Tibial nerve (tissue), 4 donors: ENCODE measurements at regions not wholly inside any gene's neighbourhood (a gene's known extent, or its start where the extent isn't known, plus 50 kb on each side); places are given as distances from the start of the nearest gene placed in this dataset.
"Not testable (repeated sequence)": the region's sequence is repeated elsewhere in the genome, so short reads cannot be mapped to it uniquely, and the experiment has no call there.

Source experiments
- DNase-seq, 2 donors: peaks; one replicate each; pipeline ENCODE4 v3.0.0-alpha.2; 2019; ENCODE audit warnings: low spot score in 2 of 2
- H3K27ac ChIP-seq, 4 donors: fragments of 200-600 bp; sonication (generic) in 3 of 4; one replicate each; pipeline ENCODE4 v1.5.1; 2017 to 2019; ENCODE audit warnings: mild to moderate bottlenecking in 1 of 4
- H3K27me3 ChIP-seq, 2 donors: fragments of 200-600 bp; sonication (generic) in 1 of 2; one replicate each; pipeline versions ENCODE4 v1.5.1 to v1.6.0; 2017 to 2019
- H3K36me3 ChIP-seq, 3 donors: fragments of 200-600 bp; sonication (generic); one replicate each; pipeline ENCODE4 v1.5.1; 2018 to 2019
- H3K4me1 ChIP-seq, 4 donors: fragments of 200-600 bp; sonication (generic) in 3 of 4; one replicate each; pipeline ENCODE4 v1.5.1; 2017 to 2019
- H3K4me3 ChIP-seq, 4 donors: fragments of 200-600 bp; sonication (generic) in 3 of 4; one replicate each; pipeline ENCODE4 v1.5.1; 2017 to 2019; ENCODE audit warnings: mild to moderate bottlenecking in 1 of 4, moderate library complexity in 1 of 4
- H3K9me3 ChIP-seq, 4 donors: fragments of 200-600 bp; sonication (generic) in 3 of 4; one replicate each; pipeline ENCODE4 v1.5.1; 2017 to 2019
- EP300 ChIP-seq, 2 donors: sonication (generic); formaldehyde crosslinking; IDR thresholded peaks; one replicate each; pipeline ENCODE4 v1.6.1; 2017; ENCODE audit warnings: antibody characterized with exemption in 2 of 2, mild to moderate bottlenecking in 1 of 2
- POLR2A ChIP-seq, 2 donors: fragments of 450-650 bp; IDR thresholded peaks; one replicate each; pipeline ENCODE4 v1.6.1; 2017; ENCODE audit warnings: antibody characterized with exemption in 2 of 2, mild to moderate bottlenecking in 2 of 2, moderate library complexity in 2 of 2
- WGBS, 2 donors: methylation state at CpG; one replicate each; pipeline ENCODE4 v1.1.5; 2018; 5-methylcytosine and 5-hydroxymethylcytosine counted together
- TF ChIP-seq, protein P1 (sequence below), 5 experiments: fragments of 200-600 bp in 3 of 5; fragments of 450-650 bp in 2 of 5; sonication (generic) in 3 of 5; IDR thresholded peaks; one replicate each; pipeline ENCODE4 v1.5.1; 2016 to 2019; ENCODE audit warnings: antibody characterized with exemption in 5 of 5, mild to moderate bottlenecking in 3 of 5, moderate library complexity in 2 of 5

DNA sequence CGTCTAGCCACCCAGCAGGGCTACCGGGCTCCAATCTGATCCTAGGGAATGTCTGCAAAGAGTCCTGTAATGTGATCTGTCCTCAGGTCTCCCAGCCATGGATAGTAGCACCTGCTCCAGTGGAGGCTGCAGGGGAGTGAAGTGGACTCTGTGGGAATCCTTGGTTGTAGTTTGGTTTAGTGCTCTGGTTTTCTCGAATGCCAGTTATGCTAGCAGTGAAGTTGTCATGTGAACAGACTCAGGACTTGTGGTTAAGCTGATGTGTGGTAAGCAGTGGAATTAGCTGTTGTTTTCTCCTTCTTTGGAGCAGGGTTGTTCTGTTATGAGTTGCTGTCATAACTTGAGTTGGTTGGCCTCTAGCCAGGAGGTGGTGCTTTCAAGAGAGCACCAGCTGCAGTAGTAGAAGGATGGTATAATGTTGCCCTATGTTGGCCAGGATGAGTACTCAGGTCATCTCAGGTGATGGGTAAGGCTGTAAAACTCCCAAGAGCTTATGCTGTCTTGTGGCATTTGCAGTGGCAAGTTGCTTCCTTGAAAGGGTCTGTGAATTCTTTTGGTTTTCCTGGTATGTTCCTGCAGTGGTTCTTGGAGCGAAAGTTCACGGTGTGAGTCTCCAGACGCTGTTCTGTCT lies 390.2 kb downstream of the UTRN start:
- WGBS, 2 donors, result 77 to 90% methylated on average over 6 of the region's 6 CpGs
- TF ChIP-seq POLR2A (IDR thresholded peaks at IDR 0.05) (no peak), EP300 (IDR thresholded peaks at IDR 0.05) (no peak)
- Histone ChIP-seq H3K27ac (no peak overlapping the region), H3K4me1 (peaks cover 0 to 20% (median 4%) of the 10 kb centered on the region in 4 donors), H3K9me3 (peaks cover 0 to 50% (median 11%) of the 10 kb centered on the region in 4 donors), H3K27me3 (no peaks in the 10 kb centered on the region), H3K4me3 (no peak overlapping the region), H3K36me3 (peaks cover 0 to 9% (median 0%) of the 10 kb centered on the region in 3 donors)
- peak in 1 of 2 donors; percentile 21 for DNase-seq

DNA sequence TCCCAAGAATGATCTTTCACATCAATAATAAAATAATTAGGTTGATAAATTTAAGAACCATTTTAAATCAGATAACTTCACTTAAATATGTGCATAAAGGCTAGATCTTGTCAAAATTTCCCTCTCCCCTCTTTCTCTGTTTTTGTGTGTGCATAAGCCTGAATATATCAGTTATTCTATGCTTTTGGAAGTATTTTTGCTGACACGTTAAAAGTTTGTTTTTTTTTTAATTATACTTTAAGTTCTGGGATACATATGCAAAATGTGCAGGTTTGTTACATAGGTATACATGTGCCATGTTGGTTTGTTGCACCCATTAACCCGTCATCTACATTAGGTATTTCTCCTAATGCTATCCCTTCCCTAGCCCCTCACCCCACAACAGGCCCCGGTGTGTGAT lies 391.2 kb downstream of the UTRN start:
- H3K4me3 ChIP-seq, H3K27me3 ChIP-seq, H3K27ac ChIP-seq, DNase-seq: not testable (repeated sequence)
- WGBS, 2 donors, result 95% methylated on average over 3 of the region's 3 CpGs
- Histone ChIP-seq H3K9me3 (peaks cover 0 to 40% (median 8%) of the 10 kb centered on the region in 4 donors), H3K4me1 (peaks cover 0 to 20% (median 4%) of the 10 kb centered on the region in 4 donors), H3K36me3 (peaks cover 0 to 15% (median 0%) of the 10 kb centered on the region in 3 donors)

DNA sequence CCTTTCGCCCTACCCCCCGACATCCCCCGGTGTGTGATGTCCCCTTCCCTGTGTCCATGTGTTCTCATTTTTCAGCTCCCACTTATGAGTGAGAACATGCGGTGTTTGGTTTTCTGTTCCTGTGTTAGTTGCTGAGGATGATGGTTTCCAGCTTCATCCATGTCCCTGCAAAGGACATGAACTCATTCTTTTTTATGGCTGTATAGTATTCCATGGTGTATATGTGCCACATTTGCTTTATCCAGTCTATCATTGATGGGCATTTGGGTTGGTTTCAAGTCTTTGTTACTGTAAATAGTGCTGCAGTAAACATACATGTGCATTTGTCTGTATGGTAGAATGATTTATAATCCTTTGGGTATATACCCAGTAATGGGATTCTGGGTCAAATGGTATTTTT lies 392.1 kb downstream of the UTRN start:
- peaks cover 0 to 20% (median 4%) of the 10 kb centered on the region in 4 donors for H3K4me1 ChIP-seq

DNA sequence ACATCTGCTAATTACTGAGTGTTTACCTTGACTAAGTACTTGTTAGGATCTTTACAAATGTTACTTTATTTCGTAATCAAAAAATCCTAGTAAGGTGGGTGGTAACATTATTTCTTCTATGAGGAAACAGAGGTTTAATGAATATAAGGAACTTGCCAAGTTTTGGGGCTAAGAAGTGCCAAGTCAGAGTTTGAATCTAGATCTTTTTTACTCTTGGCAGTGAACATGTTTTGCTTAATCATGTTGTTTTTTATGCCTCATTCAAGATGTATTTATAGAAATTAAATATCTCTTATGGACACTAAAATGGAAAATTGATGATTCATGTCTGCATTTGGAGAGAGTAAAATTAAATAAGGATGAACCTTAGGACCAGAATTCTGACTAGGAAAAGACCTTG lies 393.7 kb downstream of the UTRN start:
- peaks cover 0 to 24% (median 0%) of the 10 kb centered on the region in 3 donors for H3K36me3 ChIP-seq
- peaks cover 0 to 15% (median 3%) of the 10 kb centered on the region in 4 donors for H3K9me3 ChIP-seq
- H3K27ac ChIP-seq, result peak overlapping the region in 1 of 4 donors; percentile 10
- no peak for DNase-seq
- WGBS, 2 donors, result 36 to 39% methylated on average over 1 of the region's 1 CpG
- H3K4me3 ChIP-seq, result no peak overlapping the region
- TF ChIP-seq EP300 (IDR thresholded peaks at IDR 0.05) (no peak), POLR2A (IDR thresholded peaks at IDR 0.05) (no peak)
- TF ChIP-seq, protein P1, sequence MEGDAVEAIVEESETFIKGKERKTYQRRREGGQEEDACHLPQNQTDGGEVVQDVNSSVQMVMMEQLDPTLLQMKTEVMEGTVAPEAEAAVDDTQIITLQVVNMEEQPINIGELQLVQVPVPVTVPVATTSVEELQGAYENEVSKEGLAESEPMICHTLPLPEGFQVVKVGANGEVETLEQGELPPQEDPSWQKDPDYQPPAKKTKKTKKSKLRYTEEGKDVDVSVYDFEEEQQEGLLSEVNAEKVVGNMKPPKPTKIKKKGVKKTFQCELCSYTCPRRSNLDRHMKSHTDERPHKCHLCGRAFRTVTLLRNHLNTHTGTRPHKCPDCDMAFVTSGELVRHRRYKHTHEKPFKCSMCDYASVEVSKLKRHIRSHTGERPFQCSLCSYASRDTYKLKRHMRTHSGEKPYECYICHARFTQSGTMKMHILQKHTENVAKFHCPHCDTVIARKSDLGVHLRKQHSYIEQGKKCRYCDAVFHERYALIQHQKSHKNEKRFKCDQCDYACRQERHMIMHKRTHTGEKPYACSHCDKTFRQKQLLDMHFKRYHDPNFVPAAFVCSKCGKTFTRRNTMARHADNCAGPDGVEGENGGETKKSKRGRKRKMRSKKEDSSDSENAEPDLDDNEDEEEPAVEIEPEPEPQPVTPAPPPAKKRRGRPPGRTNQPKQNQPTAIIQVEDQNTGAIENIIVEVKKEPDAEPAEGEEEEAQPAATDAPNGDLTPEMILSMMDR (IDR thresholded peaks at IDR 0.05), result no peak
- H3K27me3 ChIP-seq, result no peaks in the 10 kb centered on the region
- H3K4me1 ChIP-seq, result peaks cover 0 to 28% (median 4%) of the 10 kb centered on the region in 4 donors

More for the DNA sequence above, 392.1 kb downstream of the UTRN start:
- not testable (repeated sequence) for DNase-seq, H3K27me3 ChIP-seq, H3K4me3 ChIP-seq, H3K27ac ChIP-seq
- WGBS, 2 donors, result 96 to 98% methylated on average over 4 of the region's 4 CpGs
- H3K36me3 ChIP-seq, result peaks cover 0 to 18% (median 0%) of the 10 kb centered on the region in 3 donors
- H3K9me3 ChIP-seq, result peaks cover 0 to 30% (median 7%) of the 10 kb centered on the region in 4 donors

DNA sequence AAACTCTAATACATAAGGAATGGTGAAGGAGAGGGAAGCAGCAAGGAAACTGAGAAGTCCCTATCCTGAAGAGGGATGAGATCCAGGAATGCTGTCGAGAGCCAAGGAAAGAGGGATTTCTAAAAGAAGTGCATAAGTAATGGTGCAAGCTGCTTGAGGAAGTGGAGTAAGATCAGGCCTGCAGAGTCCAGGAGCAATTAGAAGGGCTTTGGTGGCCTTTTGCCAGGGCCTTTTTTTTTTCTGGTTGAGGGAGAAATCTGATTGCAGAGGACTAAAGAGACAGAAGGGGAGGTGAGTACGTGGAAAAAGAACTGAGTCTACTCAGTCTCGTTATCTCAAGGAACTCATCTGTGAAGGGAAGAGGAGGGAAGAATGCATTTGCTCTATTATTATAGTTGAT lies 396.2 kb downstream of the UTRN start:
- no peak for TF ChIP-seq POLR2A (IDR thresholded peaks at IDR 0.05)
- TF ChIP-seq, protein P1 (IDR thresholded peaks at IDR 0.05), result no peak
- no peak for TF ChIP-seq EP300 (IDR thresholded peaks at IDR 0.05)
- Histone ChIP-seq H3K27ac (no peak overlapping the region), H3K36me3 (peaks cover 0 to 29% (median 0%) of the 10 kb centered on the region in 3 donors), H3K4me1 (peaks cover 0 to 24% (median 4%) of the 10 kb centered on the region in 4 donors), H3K9me3 (peaks cover 0 to 8% (median 0%) of the 10 kb centered on the region in 4 donors), H3K4me3 (no peak overlapping the region), H3K27me3 (no peaks in the 10 kb centered on the region)
- DNase-seq, result no peak
- 84 to 86% methylated on average over 3 of the region's 3 CpGs for WGBS, 2 donors

DNA sequence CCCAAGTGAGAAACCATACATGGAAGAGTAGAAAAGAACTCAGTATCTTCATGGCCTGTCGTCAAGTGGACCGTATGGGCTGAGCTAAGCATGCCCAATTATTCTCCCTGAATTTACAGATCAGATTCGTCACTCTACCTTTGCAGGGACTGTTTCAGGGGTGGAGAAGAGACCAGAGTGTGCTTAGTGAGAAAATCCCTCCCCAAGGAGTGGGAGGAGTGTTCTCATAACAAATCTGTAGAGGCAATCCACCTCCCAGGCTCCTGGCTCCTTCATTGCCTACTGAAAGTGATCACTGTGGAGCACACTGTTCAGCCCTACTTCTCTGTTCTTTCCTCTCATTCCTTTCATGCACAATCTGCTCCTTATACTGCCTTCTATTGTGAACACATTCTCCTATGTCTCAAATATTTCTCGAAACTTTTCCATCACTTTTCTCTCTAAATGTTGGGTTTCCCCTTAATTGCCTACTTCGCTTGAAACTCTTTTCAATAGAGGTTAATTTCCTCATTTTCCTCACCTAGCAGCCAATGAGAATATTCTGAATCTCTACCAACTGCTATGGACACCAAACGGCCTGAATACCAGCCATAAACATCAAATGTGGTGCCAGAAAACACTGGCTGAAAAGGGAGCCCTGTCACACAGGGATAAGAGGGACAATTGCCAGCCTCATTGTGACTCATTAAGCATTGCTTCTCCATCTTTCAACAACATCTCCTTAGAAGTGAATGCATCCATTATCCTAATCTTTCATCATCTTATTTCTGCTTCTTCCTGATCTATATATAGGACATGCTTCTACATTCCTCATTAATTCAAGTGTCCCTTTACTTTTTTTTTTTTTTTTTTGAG lies 398.3 kb downstream of the UTRN start:
- Histone ChIP-seq H3K9me3 (peaks cover 0 to 19% (median 3%) of the 10 kb centered on the region in 4 donors), H3K4me1 (peaks cover 0 to 24% (median 4%) of the 10 kb centered on the region in 4 donors), H3K4me3 (no peak overlapping the region), H3K27ac (no peak overlapping the region), H3K27me3 (no peaks in the 10 kb centered on the region), H3K36me3 (peaks cover 0 to 34% (median 0%) of the 10 kb centered on the region in 3 donors)
- no peak for DNase-seq
- WGBS, 2 donors, result 59 to 61% methylated on average over 6 of the region's 6 CpGs
- TF ChIP-seq, protein P1 (IDR thresholded peaks at IDR 0.05), result no peak
- TF ChIP-seq POLR2A (IDR thresholded peaks at IDR 0.05) (no peak), EP300 (IDR thresholded peaks at IDR 0.05) (no peak)
